ENCODE measurements at regions not wholly inside any gene's neighbourhood (a gene's known extent, or its start where the extent isn't known, plus 50 kb on each side); places are given as distances from the start of the nearest gene placed in this dataset.

- Histone ChIP-seq H3K27me3 (ENCODE audit: insufficient read depth, insufficient read length) (no peaks in the 10 kb centered on the region), H3K9ac (ENCODE audit: insufficient read length, low read depth) (no peak overlapping the region), H3K36me3 (ENCODE audit: insufficient read depth, insufficient read length, low read length) (no peaks in the 10 kb centered on the region), H3K4me3 (ENCODE audit: insufficient read length, low read depth) (no peak overlapping the region), H3K4me1 (ENCODE audit: insufficient read depth, insufficient read length) (no peaks in the 10 kb centered on the region), H3K9me3 (ENCODE audit: insufficient read depth, low read length) (no peaks in the 10 kb centered on the region)
- DNase-seq (ENCODE audit: low read depth, low spot score), result no peak
- no peak for TF ChIP-seq ZNF274 (IDR thresholded peaks at IDR 0.05; ENCODE audit: low read depth, low read length)
- no peak for TF ChIP-seq SUZ12 (IDR thresholded peaks at IDR 0.05; ENCODE audit: extremely low read depth, insufficient read depth, insufficient read length)
- no peak for TF ChIP-seq YY1 (IDR thresholded peaks at IDR 0.05; ENCODE audit: insufficient read depth, insufficient read length)
Measured at GRCh38 chr13:90308249-90308648, 1039.2 kb upstream of the MIR17HG start.

- no peak for DNase-seq (ENCODE audit: low read depth, low spot score)
- Histone ChIP-seq H3K9me3 (ENCODE audit: insufficient read depth, low read length) (no peaks in the 10 kb centered on the region), H3K27me3 (ENCODE audit: insufficient read depth, insufficient read length) (no peaks in the 10 kb centered on the region), H3K4me1 (ENCODE audit: insufficient read depth, insufficient read length) (no peaks in the 10 kb centered on the region), H3K4me3 (ENCODE audit: insufficient read length, low read depth) (no peak overlapping the region), H3K9ac (ENCODE audit: insufficient read length, low read depth) (no peak overlapping the region), H3K36me3 (ENCODE audit: insufficient read depth, insufficient read length, low read length) (no peaks in the 10 kb centered on the region)
- TF ChIP-seq YY1 (IDR thresholded peaks at IDR 0.05; ENCODE audit: insufficient read depth, insufficient read length) (no peak), SUZ12 (IDR thresholded peaks at IDR 0.05; ENCODE audit: extremely low read depth, insufficient read depth, insufficient read length) (no peak), ZNF274 (IDR thresholded peaks at IDR 0.05; ENCODE audit: low read depth, low read length) (no peak)
Measured at GRCh38 chr13:90311929-90312328, 1035.6 kb upstream of the MIR17HG start.

GRCh38 chr13:90315061-90315460, 1032.4 kb upstream of the MIR17HG start:
- no peaks in the 10 kb centered on the region for H3K9me3 ChIP-seq (ENCODE audit: insufficient read depth, low read length)
- H3K27me3 ChIP-seq (ENCODE audit: insufficient read depth, insufficient read length), result no peaks in the 10 kb centered on the region
- no peak overlapping the region for H3K9ac ChIP-seq (ENCODE audit: insufficient read length, low read depth)
- H3K36me3 ChIP-seq (ENCODE audit: insufficient read depth, insufficient read length, low read length), result no peaks in the 10 kb centered on the region
- no peaks in the 10 kb centered on the region for H3K4me1 ChIP-seq (ENCODE audit: insufficient read depth, insufficient read length)
- DNase-seq (ENCODE audit: low read depth, low spot score), result no peak
- TF ChIP-seq ZNF274 (IDR thresholded peaks at IDR 0.05; ENCODE audit: low read depth, low read length) (no peak), YY1 (IDR thresholded peaks at IDR 0.05; ENCODE audit: insufficient read depth, insufficient read length) (no peak), SUZ12 (IDR thresholded peaks at IDR 0.05; ENCODE audit: extremely low read depth, insufficient read depth, insufficient read length) (no peak)
- H3K4me3 ChIP-seq (ENCODE audit: insufficient read length, low read depth), result no peak overlapping the region

- Histone ChIP-seq H3K4me1 (ENCODE audit: insufficient read depth, insufficient read length) (no peaks in the 10 kb centered on the region), H3K27me3 (ENCODE audit: insufficient read depth, insufficient read length) (no peaks in the 10 kb centered on the region), H3K9ac (ENCODE audit: insufficient read length, low read depth) (no peak overlapping the region), H3K4me3 (ENCODE audit: insufficient read length, low read depth) (no peak overlapping the region), H3K9me3 (ENCODE audit: insufficient read depth, low read length) (no peaks in the 10 kb centered on the region), H3K36me3 (ENCODE audit: insufficient read depth, insufficient read length, low read length) (no peaks in the 10 kb centered on the region)
- no peak for TF ChIP-seq YY1 (IDR thresholded peaks at IDR 0.05; ENCODE audit: insufficient read depth, insufficient read length)
- no peak for TF ChIP-seq SUZ12 (IDR thresholded peaks at IDR 0.05; ENCODE audit: extremely low read depth, insufficient read depth, insufficient read length)
- no peak for TF ChIP-seq ZNF274 (IDR thresholded peaks at IDR 0.05; ENCODE audit: low read depth, low read length)
- no peak for DNase-seq (ENCODE audit: low read depth, low spot score)
Measured at GRCh38 chr13:90320664-90321063, 1026.8 kb upstream of the MIR17HG start.

GRCh38 chr13:90321281-90321931, 1026.1 kb upstream of the MIR17HG start:
- Histone ChIP-seq H3K36me3 (ENCODE audit: insufficient read depth, insufficient read length, low read length) (no peaks in the 10 kb centered on the region), H3K4me1 (ENCODE audit: insufficient read depth, insufficient read length) (no peaks in the 10 kb centered on the region), H3K9ac (ENCODE audit: insufficient read length, low read depth) (no peak overlapping the region), H3K27me3 (ENCODE audit: insufficient read depth, insufficient read length) (no peaks in the 10 kb centered on the region), H3K9me3 (ENCODE audit: insufficient read depth, low read length) (no peaks in the 10 kb centered on the region), H3K4me3 (ENCODE audit: insufficient read length, low read depth) (no peak overlapping the region)
- DNase-seq (ENCODE audit: low read depth, low spot score), result no peak
- no peak for TF ChIP-seq ZNF274 (IDR thresholded peaks at IDR 0.05; ENCODE audit: low read depth, low read length)
- TF ChIP-seq SUZ12 (IDR thresholded peaks at IDR 0.05; ENCODE audit: extremely low read depth, insufficient read depth, insufficient read length), result no peak
- TF ChIP-seq YY1 (IDR thresholded peaks at IDR 0.05; ENCODE audit: insufficient read depth, insufficient read length), result no peak

GRCh38 chr13:90329641-90330040, 1017.8 kb upstream of the MIR17HG start:
- H3K9ac ChIP-seq (ENCODE audit: insufficient read length, low read depth), result no peak overlapping the region
- TF ChIP-seq YY1 (IDR thresholded peaks at IDR 0.05; ENCODE audit: insufficient read depth, insufficient read length) (no peak), SUZ12 (IDR thresholded peaks at IDR 0.05; ENCODE audit: extremely low read depth, insufficient read depth, insufficient read length) (no peak), ZNF274 (IDR thresholded peaks at IDR 0.05; ENCODE audit: low read depth, low read length) (no peak)

GRCh38 chr13:90331974-90332373, 1015.5 kb upstream of the MIR17HG start:
- no peak for DNase-seq (ENCODE audit: low read depth, low spot score)
- TF ChIP-seq YY1 (IDR thresholded peaks at IDR 0.05; ENCODE audit: insufficient read depth, insufficient read length) (no peak), SUZ12 (IDR thresholded peaks at IDR 0.05; ENCODE audit: extremely low read depth, insufficient read depth, insufficient read length) (no peak), ZNF274 (IDR thresholded peaks at IDR 0.05; ENCODE audit: low read depth, low read length) (no peak)
- Histone ChIP-seq H3K9ac (ENCODE audit: insufficient read length, low read depth) (no peak overlapping the region), H3K4me3 (ENCODE audit: insufficient read length, low read depth) (no peak overlapping the region), H3K36me3 (ENCODE audit: insufficient read depth, insufficient read length, low read length) (no peaks in the 10 kb centered on the region), H3K4me1 (ENCODE audit: insufficient read depth, insufficient read length) (no peaks in the 10 kb centered on the region), H3K9me3 (ENCODE audit: insufficient read depth, low read length) (no peaks in the 10 kb centered on the region), H3K27me3 (ENCODE audit: insufficient read depth, insufficient read length) (no peaks in the 10 kb centered on the region)

More at GRCh38 chr13:90329641-90330040, 1017.8 kb upstream of the MIR17HG start:
- H3K27me3 ChIP-seq (ENCODE audit: insufficient read depth, insufficient read length), result no peaks in the 10 kb centered on the region
- no peak overlapping the region for H3K4me3 ChIP-seq (ENCODE audit: insufficient read length, low read depth)
- H3K4me1 ChIP-seq (ENCODE audit: insufficient read depth, insufficient read length), result no peaks in the 10 kb centered on the region
- no peaks in the 10 kb centered on the region for H3K9me3 ChIP-seq (ENCODE audit: insufficient read depth, low read length)
- DNase-seq (ENCODE audit: low read depth, low spot score), result no peak
- no peaks in the 10 kb centered on the region for H3K36me3 ChIP-seq (ENCODE audit: insufficient read depth, insufficient read length, low read length)
